Uterus (tissue), 2 donors: ENCODE measurements at regions not wholly inside any gene's neighbourhood (a gene's known extent, or its start where the extent isn't known, plus 50 kb on each side); places are given as distances from the start of the nearest gene placed in this dataset.

Experiments
- POLR2A ChIP-seq, 2 donors: fragments of 450-650 bp; IDR thresholded peaks; one replicate each; pipeline ENCODE4 v1.6.1; 2016; ENCODE audit warnings: antibody characterized with exemption in 2 of 2, mild to moderate bottlenecking in 1 of 2, moderate library complexity in 1 of 2
- TF ChIP-seq, protein P1 (sequence below), 4 experiments: fragments of 200-600 bp in 2 of 4; fragments of 450-650 bp in 2 of 4; sonication (generic) in 2 of 4; IDR thresholded peaks; one replicate each; pipeline ENCODE4 v1.5.1; 2016 to 2019; ENCODE audit warnings: antibody characterized with exemption in 4 of 4, mild to moderate bottlenecking in 2 of 4, moderate library complexity in 1 of 4

DNA sequence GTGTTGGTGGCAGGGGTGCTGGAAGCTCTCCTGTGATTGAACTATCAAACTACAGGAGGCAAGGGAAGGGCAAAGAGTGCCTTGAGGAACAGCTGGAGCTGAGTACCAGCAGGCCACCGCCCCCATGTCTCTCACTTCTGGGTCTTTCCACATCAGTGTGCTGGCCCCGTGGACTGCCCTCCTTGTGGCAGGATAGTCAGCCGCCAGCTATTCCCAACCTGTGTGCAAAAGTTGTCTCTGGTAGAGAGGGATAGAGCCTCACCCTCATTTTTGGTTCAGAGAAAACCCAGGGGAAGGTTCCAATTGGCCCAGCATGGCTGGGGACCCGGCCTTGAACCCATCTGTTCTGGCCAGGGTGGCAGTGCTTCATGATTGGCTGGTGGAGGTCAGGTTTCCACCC lies 211.8 kb downstream of the IRF8 start:
- TF ChIP-seq, protein P1, sequence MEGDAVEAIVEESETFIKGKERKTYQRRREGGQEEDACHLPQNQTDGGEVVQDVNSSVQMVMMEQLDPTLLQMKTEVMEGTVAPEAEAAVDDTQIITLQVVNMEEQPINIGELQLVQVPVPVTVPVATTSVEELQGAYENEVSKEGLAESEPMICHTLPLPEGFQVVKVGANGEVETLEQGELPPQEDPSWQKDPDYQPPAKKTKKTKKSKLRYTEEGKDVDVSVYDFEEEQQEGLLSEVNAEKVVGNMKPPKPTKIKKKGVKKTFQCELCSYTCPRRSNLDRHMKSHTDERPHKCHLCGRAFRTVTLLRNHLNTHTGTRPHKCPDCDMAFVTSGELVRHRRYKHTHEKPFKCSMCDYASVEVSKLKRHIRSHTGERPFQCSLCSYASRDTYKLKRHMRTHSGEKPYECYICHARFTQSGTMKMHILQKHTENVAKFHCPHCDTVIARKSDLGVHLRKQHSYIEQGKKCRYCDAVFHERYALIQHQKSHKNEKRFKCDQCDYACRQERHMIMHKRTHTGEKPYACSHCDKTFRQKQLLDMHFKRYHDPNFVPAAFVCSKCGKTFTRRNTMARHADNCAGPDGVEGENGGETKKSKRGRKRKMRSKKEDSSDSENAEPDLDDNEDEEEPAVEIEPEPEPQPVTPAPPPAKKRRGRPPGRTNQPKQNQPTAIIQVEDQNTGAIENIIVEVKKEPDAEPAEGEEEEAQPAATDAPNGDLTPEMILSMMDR (IDR thresholded peaks at IDR 0.05): no peak
- no peak for TF ChIP-seq POLR2A (IDR thresholded peaks at IDR 0.05)
